ENCODE measurements at regions not wholly inside any gene's neighbourhood (a gene's known extent, or its start where the extent isn't known, plus 50 kb on each side); places are given as distances from the start of the nearest gene placed in this dataset.

GRCh38 chr11:116096272-116096995 lies 592.2 kb upstream of the CADM1 start:
- H3K4me3 Mint-ChIP-seq (ENCODE audit: unreplicated experiment), result no peak overlapping the region
- H3K9me3 Mint-ChIP-seq (ENCODE audit: unreplicated experiment), result no peaks in the 10 kb centered on the region
- H3K27ac Mint-ChIP-seq (ENCODE audit: unreplicated experiment), result no peak overlapping the region
- DNase-seq (ENCODE audit: low spot score), result no peak
- peaks cover 3% of the 10 kb centered on the region for H3K4me1 Mint-ChIP-seq (ENCODE audit: unreplicated experiment)
- H3K27me3 Mint-ChIP-seq (ENCODE audit: unreplicated experiment), result peaks cover 5% of the 10 kb centered on the region
- no peaks in the 10 kb centered on the region for H3K36me3 Mint-ChIP-seq (ENCODE audit: low read depth, unreplicated experiment)
- no peak for TF ChIP-seq CTCF (IDR thresholded peaks at IDR 0.05; ENCODE audit: unreplicated experiment)

- Mint-ChIP-seq H3K4me1 (ENCODE audit: unreplicated experiment) (peaks cover 3% of the 10 kb centered on the region), H3K36me3 (ENCODE audit: low read depth, unreplicated experiment) (no peaks in the 10 kb centered on the region), H3K9me3 (ENCODE audit: unreplicated experiment) (no peaks in the 10 kb centered on the region), H3K27me3 (ENCODE audit: unreplicated experiment) (peaks cover 5% of the 10 kb centered on the region), H3K4me3 (ENCODE audit: unreplicated experiment) (no peak overlapping the region), H3K27ac (ENCODE audit: unreplicated experiment) (no peak overlapping the region)
- TF ChIP-seq CTCF (IDR thresholded peaks at IDR 0.05; ENCODE audit: unreplicated experiment), result no peak
- no peak for DNase-seq (ENCODE audit: low spot score)
Observed at GRCh38 chr11:116093481-116094270, 589.5 kb upstream of the CADM1 start.

- DNase-seq (ENCODE audit: low spot score), result no peak
- H3K27me3 Mint-ChIP-seq (ENCODE audit: unreplicated experiment), result peaks cover 5% of the 10 kb centered on the region
- H3K4me1 Mint-ChIP-seq (ENCODE audit: unreplicated experiment), result peaks cover 3% of the 10 kb centered on the region
- H3K9me3 Mint-ChIP-seq (ENCODE audit: unreplicated experiment), result no peaks in the 10 kb centered on the region
- H3K36me3 Mint-ChIP-seq (ENCODE audit: low read depth, unreplicated experiment), result no peaks in the 10 kb centered on the region
- H3K4me3 Mint-ChIP-seq (ENCODE audit: unreplicated experiment), result no peak overlapping the region
- no peak overlapping the region for H3K27ac Mint-ChIP-seq (ENCODE audit: unreplicated experiment)
- no peak for TF ChIP-seq CTCF (IDR thresholded peaks at IDR 0.05; ENCODE audit: unreplicated experiment)
Observed at GRCh38 chr11:116093065-116093464, 588.9 kb upstream of the CADM1 start.

- no peak overlapping the region for H3K27ac Mint-ChIP-seq (ENCODE audit: unreplicated experiment)
- H3K4me1 Mint-ChIP-seq (ENCODE audit: unreplicated experiment), result peaks cover 12% of the 10 kb centered on the region
- no peaks in the 10 kb centered on the region for H3K9me3 Mint-ChIP-seq (ENCODE audit: unreplicated experiment)
- no peak overlapping the region for H3K4me3 Mint-ChIP-seq (ENCODE audit: unreplicated experiment)
- no peak for DNase-seq (ENCODE audit: low spot score)
- peaks cover 4% of the 10 kb centered on the region for H3K27me3 Mint-ChIP-seq (ENCODE audit: unreplicated experiment)
- no peak for TF ChIP-seq CTCF (IDR thresholded peaks at IDR 0.05; ENCODE audit: unreplicated experiment)
- no peaks in the 10 kb centered on the region for H3K36me3 Mint-ChIP-seq (ENCODE audit: low read depth, unreplicated experiment)
Observed at GRCh38 chr11:116086426-116086825, 582.2 kb upstream of the CADM1 start.

Data from endothelial cell (in vitro differentiated cells).